ENCODE measurements at regions not wholly inside any gene's neighbourhood (a gene's known extent, or its start where the extent isn't known, plus 50 kb on each side); places are given as distances from the start of the nearest gene placed in this dataset.

DNA sequence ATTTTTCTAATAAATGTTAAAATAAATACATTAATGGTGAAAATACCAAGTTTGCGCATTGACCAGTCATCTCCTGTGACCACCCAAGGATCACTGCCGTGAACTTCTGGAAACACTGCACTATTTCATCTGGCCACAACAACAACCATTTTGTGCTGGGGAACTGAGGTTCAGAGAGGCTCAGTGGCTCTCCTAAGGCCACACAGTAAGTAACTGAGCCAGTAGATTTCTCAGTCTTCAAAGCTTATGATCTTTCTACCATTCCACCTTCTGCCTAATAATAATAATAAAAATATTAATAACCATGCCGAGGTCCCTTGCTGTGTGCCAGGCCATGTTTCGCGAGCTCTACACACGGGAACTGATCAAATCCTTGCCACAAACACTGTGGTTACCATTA is 182.0 kb downstream of the IRF8 start:
- CTCF ChIA-PET, result interaction anchor here (1.1 to 19.0 kb wide), 3 partner anchors 9 to 442 kb away, joined by 3 to 685 read pairs (median 4); no protein-coding TSS in a partner anchor
- TF ChIP-seq, protein P1, sequence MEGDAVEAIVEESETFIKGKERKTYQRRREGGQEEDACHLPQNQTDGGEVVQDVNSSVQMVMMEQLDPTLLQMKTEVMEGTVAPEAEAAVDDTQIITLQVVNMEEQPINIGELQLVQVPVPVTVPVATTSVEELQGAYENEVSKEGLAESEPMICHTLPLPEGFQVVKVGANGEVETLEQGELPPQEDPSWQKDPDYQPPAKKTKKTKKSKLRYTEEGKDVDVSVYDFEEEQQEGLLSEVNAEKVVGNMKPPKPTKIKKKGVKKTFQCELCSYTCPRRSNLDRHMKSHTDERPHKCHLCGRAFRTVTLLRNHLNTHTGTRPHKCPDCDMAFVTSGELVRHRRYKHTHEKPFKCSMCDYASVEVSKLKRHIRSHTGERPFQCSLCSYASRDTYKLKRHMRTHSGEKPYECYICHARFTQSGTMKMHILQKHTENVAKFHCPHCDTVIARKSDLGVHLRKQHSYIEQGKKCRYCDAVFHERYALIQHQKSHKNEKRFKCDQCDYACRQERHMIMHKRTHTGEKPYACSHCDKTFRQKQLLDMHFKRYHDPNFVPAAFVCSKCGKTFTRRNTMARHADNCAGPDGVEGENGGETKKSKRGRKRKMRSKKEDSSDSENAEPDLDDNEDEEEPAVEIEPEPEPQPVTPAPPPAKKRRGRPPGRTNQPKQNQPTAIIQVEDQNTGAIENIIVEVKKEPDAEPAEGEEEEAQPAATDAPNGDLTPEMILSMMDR (IDR thresholded peaks at IDR 0.05; ENCODE audit: insufficient read depth, low read length, missing control alignments), result no peak
- POLR2A ChIA-PET, result no interaction called here
- no peak overlapping the region for H3K4me3 ChIP-seq (ENCODE audit: low read depth, low read length)
- no peak for DNase-seq (ENCODE audit: low read depth, low spot score)

DNA sequence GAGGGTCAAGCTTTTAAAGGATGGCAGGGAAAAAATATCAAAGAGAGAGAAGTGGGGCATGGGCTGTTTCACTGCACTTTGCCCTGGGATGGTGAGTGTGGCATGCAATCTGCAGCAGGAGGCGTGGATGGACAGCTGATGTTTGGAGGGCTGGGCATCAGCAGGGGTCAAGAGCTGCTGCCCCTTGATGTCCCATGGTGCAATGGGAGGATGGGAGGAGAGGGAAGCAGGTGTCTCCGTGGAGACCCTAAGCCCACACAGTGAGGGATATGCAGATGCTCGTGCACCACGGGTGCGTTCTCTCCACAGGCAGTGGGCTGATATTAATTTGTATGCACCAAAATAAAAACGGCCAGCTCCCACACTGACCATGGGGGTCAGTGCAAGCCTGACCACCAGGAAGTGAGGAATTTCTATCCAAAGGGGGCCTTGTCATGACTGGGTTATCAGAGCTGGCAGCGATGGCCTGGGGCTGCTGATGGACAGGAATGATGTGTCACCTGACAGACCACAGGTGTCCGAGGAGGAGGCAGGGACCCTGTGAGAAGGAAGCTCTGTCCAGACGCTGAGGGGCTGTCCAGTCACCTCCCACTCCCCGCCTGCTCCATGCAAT is 183.6 kb downstream of the IRF8 start:
- CTCF ChIA-PET, result interaction anchor here (1.8 to 19.0 kb wide), 2 partner anchors 10 to 440 kb away, joined by 9 to 685 read pairs; no protein-coding TSS in a partner anchor
- no peak overlapping the region for H3K4me3 ChIP-seq (ENCODE audit: low read depth, low read length)
- POLR2A ChIA-PET, result no interaction called here
- DNase-seq (ENCODE audit: low read depth, low spot score), result no peak
- TF ChIP-seq, protein P1 (IDR thresholded peaks at IDR 0.05; ENCODE audit: insufficient read depth, low read length, missing control alignments), result no peak

DNA sequence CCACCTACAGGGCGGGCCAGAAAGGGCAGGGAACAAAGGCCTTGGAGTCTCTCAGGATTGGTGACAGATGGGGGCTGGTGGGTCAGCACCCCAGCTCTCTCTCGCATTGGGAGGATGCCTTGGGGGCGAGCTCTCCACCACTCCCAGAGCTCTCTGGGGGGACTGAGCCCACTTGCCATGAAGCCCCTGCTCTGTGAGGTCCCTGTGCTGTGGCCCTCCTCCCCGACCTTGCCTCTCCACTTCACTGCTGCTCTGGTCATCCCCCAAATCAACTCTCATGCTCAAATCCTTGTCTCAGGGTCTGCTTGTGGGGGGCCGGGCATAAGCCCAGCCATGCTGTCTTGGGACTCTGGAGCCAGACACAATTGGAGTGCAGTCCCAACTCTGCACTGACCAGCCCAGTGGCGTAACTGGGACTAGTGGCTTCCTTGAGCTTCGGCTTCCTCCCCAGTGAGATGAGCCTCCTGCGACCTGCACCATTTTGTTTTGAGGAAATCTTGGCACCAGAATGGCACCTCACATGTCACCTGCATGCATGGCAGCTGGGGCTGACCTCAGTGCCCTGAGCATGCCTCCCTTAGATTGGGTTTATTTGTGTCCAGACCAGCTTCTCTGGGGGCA is 184.5 kb downstream of the IRF8 start:
- ChIA-PET CTCF (interaction anchor here (0.6 to 19.0 kb wide), 2 partner anchors 17 to 439 kb away, joined by 3 to 685 read pairs; no protein-coding TSS in a partner anchor), POLR2A (no interaction called here)
- TF ChIP-seq, protein P1 (IDR thresholded peaks at IDR 0.05; ENCODE audit: insufficient read depth, low read length, missing control alignments), result no peak
- H3K4me3 ChIP-seq (ENCODE audit: low read depth, low read length), result no peak overlapping the region
- DNase-seq (ENCODE audit: low read depth, low spot score), result no peak

DNA sequence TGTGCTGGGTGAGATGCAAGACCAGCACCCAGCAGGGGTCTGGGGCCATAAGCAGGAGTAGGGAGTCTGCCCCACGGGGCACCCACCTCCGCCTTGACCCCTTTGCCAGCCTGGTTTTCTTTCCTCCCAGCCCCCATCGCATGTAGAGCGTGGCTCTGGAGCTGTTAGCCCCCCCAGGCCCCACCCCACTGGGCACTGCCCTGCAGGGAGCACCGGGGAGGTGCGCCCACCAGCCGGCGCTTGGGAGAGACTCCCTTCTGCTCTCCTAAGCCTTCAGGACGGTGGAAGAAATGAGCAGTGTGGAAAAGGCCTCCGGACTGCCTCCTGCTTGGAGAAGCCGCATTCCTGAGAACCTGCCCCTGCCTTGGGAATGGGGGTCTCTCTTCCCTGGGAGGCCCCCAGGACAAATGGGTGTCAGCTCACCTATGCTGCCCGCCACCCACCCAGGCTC is 186.2 kb downstream of the IRF8 start:
- TF ChIP-seq, protein P1 (IDR thresholded peaks at IDR 0.05; ENCODE audit: insufficient read depth, low read length, missing control alignments), result no peak
- DNase-seq (ENCODE audit: low read depth, low spot score), result no peak
- no peak overlapping the region for H3K4me3 ChIP-seq (ENCODE audit: low read depth, low read length)
- ChIA-PET CTCF (interaction anchor here (1.2 kb wide), 1 partner anchor 9 kb away, joined by 4 read pairs; no protein-coding TSS in a partner anchor), POLR2A (no interaction called here)

DNA sequence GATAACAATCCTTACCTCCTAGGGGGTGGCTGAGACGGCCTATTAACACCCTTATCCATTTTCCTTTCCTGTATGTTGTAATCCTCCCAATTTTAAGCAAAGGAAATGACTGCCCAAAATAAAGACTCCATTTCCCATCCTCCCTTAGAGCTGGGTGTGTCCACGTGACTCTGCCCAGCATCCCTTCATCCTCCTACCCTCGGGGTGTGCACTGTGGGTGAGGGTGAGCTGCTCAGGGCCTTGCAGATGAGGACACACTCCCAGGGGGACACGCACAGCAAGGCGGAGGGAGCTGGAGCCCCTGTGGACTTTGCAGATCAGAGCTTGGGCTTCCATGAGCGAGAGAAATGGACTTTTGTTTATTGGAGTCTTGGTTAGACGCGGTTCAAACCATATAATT is 186.8 kb downstream of the IRF8 start:
- POLR2A ChIA-PET, result no interaction called here

DNA sequence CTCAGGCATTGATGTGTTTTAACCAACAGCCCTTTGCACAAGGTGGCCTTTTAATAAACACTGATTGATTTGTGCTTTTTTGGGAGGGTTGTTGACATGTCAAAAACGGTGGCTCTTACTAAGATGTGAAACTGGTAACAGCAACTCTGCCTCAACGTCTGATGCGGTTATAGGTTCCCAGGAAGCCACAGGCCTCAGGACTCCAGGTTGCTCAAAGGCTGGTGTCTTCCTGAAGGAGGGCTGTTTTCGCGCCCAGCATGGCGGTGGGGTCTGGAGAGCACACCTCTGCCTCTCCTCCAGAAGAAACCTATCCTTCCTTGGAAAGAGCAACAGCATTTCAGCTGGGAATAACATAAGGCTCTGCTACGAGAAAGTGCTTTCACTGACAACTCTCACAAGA is 187.5 kb downstream of the IRF8 start:
- ChIA-PET POLR2A (no interaction called here), CTCF (interaction anchor here (1.1 kb wide), 1 partner anchor 431 kb away, joined by 4 read pairs; no protein-coding TSS in a partner anchor)
- TF ChIP-seq, protein P1 (IDR thresholded peaks at IDR 0.05; ENCODE audit: insufficient read depth, low read length, missing control alignments), result no peak
- no peak overlapping the region for H3K4me3 ChIP-seq (ENCODE audit: low read depth, low read length)
- no peak for DNase-seq (ENCODE audit: low read depth, low spot score)

More for the DNA sequence above, 186.8 kb downstream of the IRF8 start:
- CTCF ChIA-PET, result interaction anchor here (1.2 kb wide), 1 partner anchor 10 kb away, joined by 4 read pairs; no protein-coding TSS in a partner anchor
- no peak overlapping the region for H3K4me3 ChIP-seq (ENCODE audit: low read depth, low read length)
- no peak for DNase-seq (ENCODE audit: low read depth, low spot score)
- TF ChIP-seq, protein P1 (IDR thresholded peaks at IDR 0.05; ENCODE audit: insufficient read depth, low read length, missing control alignments), result no peak

Measured in AG04449 (cell line).